Peyer's patch (tissue), 4 donors: ENCODE measurements at regions not wholly inside any gene's neighbourhood (a gene's known extent, or its start where the extent isn't known, plus 50 kb on each side); places are given as distances from the start of the nearest gene placed in this dataset.

Experiments used
- CTCF ChIP-seq, 6 experiments: fragments of 450-650 bp in 4 of 6; fragments of 200-600 bp in 2 of 6; sonication (generic) in 1 of 6; IDR thresholded peaks; one replicate each; pipeline ENCODE4 v1.5.1; 2017 to 2019; ENCODE audit warnings: antibody characterized with exemption in 6 of 6, mild to moderate bottlenecking in 3 of 6, moderate library complexity in 1 of 6
- POLR2A ChIP-seq, 2 donors: fragments of 450-650 bp; IDR thresholded peaks; one replicate each; pipeline ENCODE4 v1.5.1; 2017; ENCODE audit warnings: antibody characterized with exemption in 2 of 2, mild to moderate bottlenecking in 2 of 2, moderate library complexity in 2 of 2

GRCh38 chr19:27729332-27729731 lies 1483.6 kb downstream of the UQCRFS1 start:
- no peak for TF ChIP-seq CTCF (IDR thresholded peaks at IDR 0.05)
- TF ChIP-seq POLR2A (IDR thresholded peaks at IDR 0.05) = no peak
